SU-DHL-6 (cell line): ENCODE measurements at regions not wholly inside any gene's neighbourhood (a gene's known extent, or its start where the extent isn't known, plus 50 kb on each side); places are given as distances from the start of the nearest gene placed in this dataset.

ENCODE experiments used
- CTCF ChIP-seq: fragments of 200-600 bp; sonication (generic); IDR thresholded peaks from one replicate; pipeline ENCODE4 v1.5.1; 2017; ENCODE audit warnings: antibody characterized with exemption, mild to moderate bottlenecking, low read length, moderate library complexity; ENCODE audit not compliant: insufficient read depth, poor library complexity, severe bottlenecking
- EZH2phosphoT487 ChIP-seq: fragments of 200-600 bp; sonication (generic), shearing (Covaris generic); conservative IDR thresholded peaks from 2 replicates; pipeline ENCODE4 v1.6.1; 2018; ENCODE audit warnings: mild to moderate bottlenecking, antibody characterized with exemption, low read length, moderate library complexity, mixed read lengths

- TF ChIP-seq CTCF (no peak), EZH2phosphoT487 (no peak)
Measured at GRCh38 chr9:752201-752600, 89.3 kb upstream of the DMRT1 start.
